Esophagus muscularis mucosa (tissue), 4 donors: ENCODE measurements at regions not wholly inside any gene's neighbourhood (a gene's known extent, or its start where the extent isn't known, plus 50 kb on each side); places are given as distances from the start of the nearest gene placed in this dataset.

Source experiments
- DNase-seq: peaks from one replicate; pipeline ENCODE4 v3.0.0-alpha.2; 2017; ENCODE audit errors: extremely low spot score
- H3K27ac ChIP-seq, 4 donors: fragments of 200-600 bp; sonication (generic); replicated peaks in 1 of 4; 1 replicate in 3 of 4; 2 replicates in 1 of 4; pipeline ENCODE4 v1.5.1; 2016 to 2019; ENCODE audit warnings: mild to moderate bottlenecking in 1 of 4
- H3K27me3 ChIP-seq, 4 donors: fragments of 200-600 bp; sonication (generic); one replicate each; pipeline versions ENCODE4 v1.5.1 to v1.6.0; 2016 to 2019
- H3K36me3 ChIP-seq, 4 donors: fragments of 200-600 bp; sonication (generic); one replicate each; pipeline ENCODE4 v1.5.1; 2016 to 2019
- H3K4me1 ChIP-seq, 4 donors: fragments of 200-600 bp; sonication (generic); one replicate each; pipeline ENCODE4 v1.5.1; 2016 to 2019
- H3K4me3 ChIP-seq, 4 donors: fragments of 200-600 bp; sonication (generic); 1 replicate in 2 of 4; 2 replicates in 2 of 4; pipeline ENCODE4 v1.5.1; 2016 to 2019; ENCODE audit warnings: mild to moderate bottlenecking in 4 of 4, moderate library complexity in 1 of 4
- H3K9me3 ChIP-seq, 4 donors: fragments of 200-600 bp; sonication (generic); 1 replicate in 3 of 4; 2 replicates in 1 of 4; pipeline ENCODE4 v1.5.1; 2016 to 2019
- CTCF ChIP-seq, 3 experiments: fragments of 200-600 bp in 2 of 3; fragments of 450-650 bp in 1 of 3; sonication (generic) in 2 of 3; IDR thresholded peaks; one replicate each; pipeline ENCODE4 v1.5.1; 2017 to 2019; ENCODE audit warnings: antibody characterized with exemption in 3 of 3, mild to moderate bottlenecking in 2 of 3, moderate library complexity in 1 of 3
- EP300 ChIP-seq: sonication (generic); formaldehyde crosslinking; IDR thresholded peaks from one replicate; pipeline ENCODE4 v1.6.1; 2017; ENCODE audit warnings: antibody characterized with exemption
- POLR2A ChIP-seq: fragments of 450-650 bp; IDR thresholded peaks from one replicate; pipeline ENCODE4 v1.6.1; 2017; ENCODE audit warnings: antibody characterized with exemption, moderate library complexity, mild to moderate bottlenecking, low read depth
- POLR2AphosphoS5 ChIP-seq, 2 donors: sonication (generic); formaldehyde crosslinking; IDR thresholded peaks; one replicate each; pipeline ENCODE4 v1.6.1; 2017; ENCODE audit warnings: antibody characterized with exemption in 2 of 2
- WGBS: methylation state at CpG from one replicate; pipeline ENCODE4 v1.1.5; 2018; 5-methylcytosine and 5-hydroxymethylcytosine counted together
- intact Hi-C: fragments of 100-400 bp; cut with DNase I; formaldehyde crosslinking; loops from one replicate; pipeline ENCODE4 v1.15.1; 2023

GRCh38 chr2:147297820-147298219, 547.0 kb upstream of the ACVR2A start:
- no peak overlapping the region for H3K4me3 ChIP-seq
- TF ChIP-seq POLR2A (no peak), POLR2AphosphoS5 (IDR thresholded peaks at IDR 0.05) (no peak), CTCF (IDR thresholded peaks at IDR 0.05) (no peak)
- no peak for DNase-seq
- H3K36me3 ChIP-seq: no peaks in the 10 kb centered on the region
- no peaks in the 10 kb centered on the region for H3K27me3 ChIP-seq
- intact Hi-C loops: no loop called here
- H3K4me1 ChIP-seq: peaks cover 0 to 52% (median 36%) of the 10 kb centered on the region in 4 donors
- WGBS: 86% methylated on average over 3 of the region's 3 CpGs
- H3K9me3 ChIP-seq: no peaks in the 10 kb centered on the region
- H3K27ac ChIP-seq: peak overlapping the region; percentile 63 to 71 (median 65)

GRCh38 chr2:147294825-147295392, 549.9 kb upstream of the ACVR2A start:
- no peak overlapping the region for H3K4me3 ChIP-seq
- intact Hi-C loops: no loop called here
- WGBS: 48% methylated on average over 2 of the region's 2 CpGs

GRCh38 chr2:147293991-147294824, 550.6 kb upstream of the ACVR2A start:
- no peak for DNase-seq
- intact Hi-C loops: no loop called here
- H3K27ac ChIP-seq: peak overlapping the region in 1 of 4 donors; percentile 15
- no peaks in the 10 kb centered on the region for H3K36me3 ChIP-seq
- WGBS: 87% methylated on average over 4 of the region's 4 CpGs
- peaks cover 0 to 30% (median 21%) of the 10 kb centered on the region in 4 donors for H3K4me1 ChIP-seq
- no peak overlapping the region for H3K4me3 ChIP-seq
- TF ChIP-seq EP300 (no peak), POLR2AphosphoS5 (IDR thresholded peaks at IDR 0.05) (no peak), CTCF (IDR thresholded peaks at IDR 0.05) (no peak), POLR2A (no peak)
- H3K9me3 ChIP-seq: no peaks in the 10 kb centered on the region
- no peaks in the 10 kb centered on the region for H3K27me3 ChIP-seq

More at GRCh38 chr2:147294825-147295392, 549.9 kb upstream of the ACVR2A start:
- no peak for DNase-seq
- no peaks in the 10 kb centered on the region for H3K9me3 ChIP-seq
- no peaks in the 10 kb centered on the region for H3K27me3 ChIP-seq
- peak overlapping the region in 1 of 4 donors; percentile 15 for H3K27ac ChIP-seq
- H3K36me3 ChIP-seq: no peaks in the 10 kb centered on the region
- peaks cover 0 to 35% (median 27%) of the 10 kb centered on the region in 4 donors for H3K4me1 ChIP-seq
- TF ChIP-seq CTCF (IDR thresholded peaks at IDR 0.05) (no peak), POLR2A (no peak), POLR2AphosphoS5 (IDR thresholded peaks at IDR 0.05) (no peak), EP300 (no peak)

GRCh38 chr2:147288131-147288530, 556.7 kb upstream of the ACVR2A start:
- TF ChIP-seq POLR2AphosphoS5 (IDR thresholded peaks at IDR 0.05) (no peak), CTCF (IDR thresholded peaks at IDR 0.05) (no peak), POLR2A (no peak), EP300 (no peak)
- intact Hi-C loops: no loop called here
- H3K9me3 ChIP-seq: no peaks in the 10 kb centered on the region

More at GRCh38 chr2:147288131-147288530, 556.7 kb upstream of the ACVR2A start:
- Histone ChIP-seq H3K27me3 (no peaks in the 10 kb centered on the region), H3K27ac (no peak overlapping the region), H3K36me3 (no peaks in the 10 kb centered on the region), H3K4me3 (no peak overlapping the region), H3K4me1 (no peaks in the 10 kb centered on the region)
- no peak for DNase-seq
